Transverse colon (tissue), 4 donors: ENCODE measurements at regions not wholly inside any gene's neighbourhood (a gene's known extent, or its start where the extent isn't known, plus 50 kb on each side); places are given as distances from the start of the nearest gene placed in this dataset.

ENCODE experiments used
- DNase-seq: peaks from one replicate; pipeline ENCODE4 v3.0.0-alpha.2; 2019
- H3K27ac ChIP-seq, 4 donors: fragments of 200-600 bp; sonication (generic); 2 replicates each; pipeline ENCODE4 v1.5.1; 2016 to 2018; ENCODE audit warnings: inconsistent platforms in 4 of 4
- H3K27me3 ChIP-seq: fragments of 200-600 bp; sonication (generic); 2 replicates; pipeline ENCODE4 v1.5.1; 2017; ENCODE audit warnings: inconsistent platforms
- H3K36me3 ChIP-seq, 4 donors: fragments of 200-600 bp; sonication (generic); 2 replicates each; pipeline ENCODE4 v1.5.1; 2017 to 2019; ENCODE audit warnings: inconsistent platforms in 4 of 4
- H3K4me1 ChIP-seq, 4 donors: fragments of 200-600 bp; sonication (generic); 2 replicates each; pipeline ENCODE4 v1.5.1; 2017 to 2020; ENCODE audit warnings: inconsistent platforms in 4 of 4
- H3K4me3 ChIP-seq, 4 donors: fragments of 200-600 bp; sonication (generic); 1 replicate in 1 of 4; 2 replicates in 3 of 4; pipeline versions ENCODE4 v1.5.1 to v1.6.1; 2017 to 2019; ENCODE audit warnings: inconsistent platforms in 4 of 4
- H3K9me3 ChIP-seq, 2 donors: fragments of 200-600 bp; sonication (generic); 2 replicates each; pipeline ENCODE4 v1.5.1; 2017 to 2019; ENCODE audit warnings: inconsistent platforms in 2 of 2
- EP300 ChIP-seq: sonication (generic); formaldehyde crosslinking; IDR thresholded peaks from one replicate; pipeline ENCODE4 v1.6.1; 2017; ENCODE audit warnings: antibody characterized with exemption, low read depth
- POLR2A ChIP-seq: fragments of 450-650 bp; IDR thresholded peaks from one replicate; pipeline ENCODE4 v1.6.1; 2016; ENCODE audit warnings: antibody characterized with exemption, mild to moderate bottlenecking, moderate library complexity
- POLR2AphosphoS5 ChIP-seq, 3 donors: sonication (generic); formaldehyde crosslinking; IDR thresholded peaks; one replicate each; pipeline ENCODE4 v1.6.1; 2016; ENCODE audit warnings: antibody characterized with exemption in 3 of 3
- WGBS, 2 donors: methylation state at CpG; one replicate each; pipeline ENCODE4 v1.1.5; 2018; ENCODE audit warnings: low coverage in 1 of 2; 5-methylcytosine and 5-hydroxymethylcytosine counted together
- in situ Hi-C, 4 donors: fragments of 200-750 bp; cut with MboI; loops; one replicate each; pipeline versions ENCODE4 v1.15.0 to v1.15.1; 2017; ENCODE audit warnings: low sequenced_read_pairs in 3 of 4, low pct_ligation_motif_present in 1 of 4, low pct_unique_long_range_greater_than_20kb in 1 of 4
- intact Hi-C: fragments of 100-400 bp; cut with DNase I; formaldehyde crosslinking; loops from one replicate; pipeline ENCODE4 v1.15.1; 2023; ENCODE audit warnings: low total_unique reads
- TF ChIP-seq, protein P1 (sequence below), 5 experiments: fragments of 200-600 bp in 3 of 5; fragments of 450-650 bp in 2 of 5; sonication (generic) in 3 of 5; IDR thresholded peaks; 1 replicate in 2 of 5; 2 replicates in 3 of 5; pipeline ENCODE4 v1.5.1; 2016 to 2017; ENCODE audit warnings: antibody characterized with exemption in 5 of 5, inconsistent platforms in 3 of 5, mild to moderate bottlenecking in 2 of 5, moderate library complexity in 1 of 5

DNA sequence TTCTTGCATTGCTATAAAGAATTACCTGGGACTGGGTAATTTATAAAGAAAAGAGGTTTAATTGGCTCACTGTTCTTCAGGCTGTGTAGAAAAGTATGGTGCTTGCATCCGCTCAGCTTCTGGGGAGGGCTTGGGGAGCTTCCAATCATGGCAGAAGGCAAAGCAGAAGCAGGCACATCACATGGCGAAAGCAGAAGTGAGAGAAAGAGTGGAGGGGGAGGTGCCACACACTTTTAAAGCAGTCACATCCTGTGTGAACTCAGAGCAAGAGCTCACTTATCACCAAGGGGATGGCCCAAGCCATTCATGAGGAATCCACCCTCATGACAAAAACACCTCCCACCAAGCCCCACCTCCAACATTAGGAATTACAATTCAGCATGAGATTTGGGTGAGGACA is 303.5 kb downstream of the OTUD1 start:
- no peaks in the 10 kb centered on the region for H3K27me3 ChIP-seq
- TF ChIP-seq, protein P1, sequence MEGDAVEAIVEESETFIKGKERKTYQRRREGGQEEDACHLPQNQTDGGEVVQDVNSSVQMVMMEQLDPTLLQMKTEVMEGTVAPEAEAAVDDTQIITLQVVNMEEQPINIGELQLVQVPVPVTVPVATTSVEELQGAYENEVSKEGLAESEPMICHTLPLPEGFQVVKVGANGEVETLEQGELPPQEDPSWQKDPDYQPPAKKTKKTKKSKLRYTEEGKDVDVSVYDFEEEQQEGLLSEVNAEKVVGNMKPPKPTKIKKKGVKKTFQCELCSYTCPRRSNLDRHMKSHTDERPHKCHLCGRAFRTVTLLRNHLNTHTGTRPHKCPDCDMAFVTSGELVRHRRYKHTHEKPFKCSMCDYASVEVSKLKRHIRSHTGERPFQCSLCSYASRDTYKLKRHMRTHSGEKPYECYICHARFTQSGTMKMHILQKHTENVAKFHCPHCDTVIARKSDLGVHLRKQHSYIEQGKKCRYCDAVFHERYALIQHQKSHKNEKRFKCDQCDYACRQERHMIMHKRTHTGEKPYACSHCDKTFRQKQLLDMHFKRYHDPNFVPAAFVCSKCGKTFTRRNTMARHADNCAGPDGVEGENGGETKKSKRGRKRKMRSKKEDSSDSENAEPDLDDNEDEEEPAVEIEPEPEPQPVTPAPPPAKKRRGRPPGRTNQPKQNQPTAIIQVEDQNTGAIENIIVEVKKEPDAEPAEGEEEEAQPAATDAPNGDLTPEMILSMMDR (IDR thresholded peaks at IDR 0.05), result no peak
- TF ChIP-seq EP300, result no peak
- no peak for TF ChIP-seq POLR2A
- no peak for TF ChIP-seq POLR2AphosphoS5 (IDR thresholded peaks at IDR 0.05)
- intact Hi-C loops (no loop called here), in situ Hi-C loops (loop anchor here in 1 of 4 donors (25.0 kb wide), 1 partner anchor 95 kb away; no protein-coding TSS in a partner anchor)
- no peaks in the 10 kb centered on the region for H3K9me3 ChIP-seq
- H3K4me1 ChIP-seq, result no peaks in the 10 kb centered on the region
- H3K27ac ChIP-seq, result no peak overlapping the region
- H3K4me3 ChIP-seq, result no peak overlapping the region
- H3K36me3 ChIP-seq, result no peaks in the 10 kb centered on the region
- no peak for DNase-seq
- WGBS, 2 donors, result 90% methylated on average over 2 of the region's 2 CpGs; no CpG with 5 or more reads in 1 of the 2 donors

DNA sequence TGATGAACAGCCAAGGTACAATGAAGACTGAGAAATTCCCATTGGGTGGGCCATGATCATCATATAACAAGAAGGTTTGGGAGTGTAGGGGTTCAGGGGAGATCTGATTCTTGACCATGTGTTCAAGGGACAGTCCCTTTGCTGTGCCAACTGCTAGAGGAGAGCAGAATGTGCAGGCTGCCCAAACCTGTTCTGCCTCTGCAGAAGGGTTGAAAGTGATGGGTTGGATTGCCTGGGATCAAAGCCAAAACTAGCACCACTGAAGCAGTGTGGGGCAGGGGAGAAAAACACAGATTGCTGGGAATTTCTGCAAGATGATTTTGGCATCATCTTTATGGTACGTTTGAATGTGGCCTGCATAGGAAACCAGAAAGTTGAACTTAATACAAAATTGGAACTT is 303.9 kb downstream of the OTUD1 start:
- intact Hi-C loops, result no loop called here
- no peaks in the 10 kb centered on the region for H3K9me3 ChIP-seq
- H3K36me3 ChIP-seq, result no peaks in the 10 kb centered on the region
- H3K27me3 ChIP-seq, result no peaks in the 10 kb centered on the region
- no peak for TF ChIP-seq POLR2AphosphoS5 (IDR thresholded peaks at IDR 0.05)
- no peak for TF ChIP-seq POLR2A
- TF ChIP-seq, protein P1 (IDR thresholded peaks at IDR 0.05), result no peak
- no peak overlapping the region for H3K27ac ChIP-seq
- WGBS, 2 donors, result 46 to 50% methylated on average over 1 of the region's 1 CpG
- no peak for DNase-seq
- in situ Hi-C loops, result loop anchor here in 1 of 4 donors (25.0 kb wide), 1 partner anchor 94 kb away; no protein-coding TSS in a partner anchor
- H3K4me1 ChIP-seq, result no peaks in the 10 kb centered on the region
- H3K4me3 ChIP-seq, result no peak overlapping the region

DNA sequence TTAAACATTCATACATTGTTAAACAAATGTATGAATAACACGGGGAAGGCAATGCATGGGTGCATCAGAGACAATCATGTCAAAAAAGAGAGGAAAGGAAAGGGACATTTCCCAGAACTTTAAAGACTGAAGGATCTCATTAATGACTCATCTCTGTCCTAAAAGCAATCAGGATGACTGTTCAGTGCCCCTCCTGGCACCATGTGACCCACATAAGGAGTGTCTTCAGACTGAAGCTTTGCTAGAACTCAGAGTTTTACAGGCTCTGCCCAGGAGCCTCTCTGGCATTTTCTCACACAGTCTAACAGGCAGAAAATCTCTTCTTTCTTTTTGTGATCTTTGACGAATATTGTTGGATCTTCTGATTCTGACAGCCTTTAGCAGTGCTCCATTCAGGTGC is 315.3 kb downstream of the OTUD1 start:
- no peak for DNase-seq
- Histone ChIP-seq H3K9me3 (no peaks in the 10 kb centered on the region), H3K4me3 (no peak overlapping the region), H3K36me3 (no peaks in the 10 kb centered on the region), H3K27ac (no peak overlapping the region), H3K27me3 (no peaks in the 10 kb centered on the region), H3K4me1 (no peaks in the 10 kb centered on the region)
- TF ChIP-seq POLR2A (no peak), EP300 (no peak), POLR2AphosphoS5 (IDR thresholded peaks at IDR 0.05) (no peak)
- TF ChIP-seq, protein P1 (IDR thresholded peaks at IDR 0.05), result no peak
- 20 to 47% methylated on average over 2 of the region's 2 CpGs for WGBS, 2 donors
- in situ Hi-C loops (no loop called here), intact Hi-C loops (no loop called here)

DNA sequence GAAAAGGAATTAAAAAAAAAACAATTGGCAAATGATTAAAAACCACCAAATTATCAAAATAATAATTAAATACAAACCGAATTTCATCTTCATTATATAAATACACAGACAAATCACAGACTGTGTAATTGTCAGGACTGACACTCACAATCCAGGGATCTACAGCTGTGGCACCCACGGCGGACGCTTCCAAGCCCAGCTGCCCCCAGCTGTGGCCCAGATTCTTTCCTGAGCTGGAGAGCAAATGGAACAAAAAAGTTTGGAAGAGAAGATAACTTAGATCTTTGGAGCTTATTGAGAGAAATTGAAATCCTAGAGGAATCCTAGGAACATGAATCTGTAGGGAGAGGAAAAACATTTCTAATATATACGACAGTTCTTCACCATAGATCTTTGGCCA is 316.1 kb downstream of the OTUD1 start:
- no peak overlapping the region for H3K27ac ChIP-seq
- WGBS, 2 donors, result 58 to 64% methylated on average over 5 of the region's 5 CpGs
- TF ChIP-seq POLR2A (no peak), POLR2AphosphoS5 (IDR thresholded peaks at IDR 0.05) (no peak), EP300 (no peak)
- TF ChIP-seq, protein P1 (IDR thresholded peaks at IDR 0.05), result no peak

More for the DNA sequence above, 316.1 kb downstream of the OTUD1 start:
- Histone ChIP-seq H3K27me3 (no peaks in the 10 kb centered on the region), H3K9me3 (no peaks in the 10 kb centered on the region), H3K4me1 (no peaks in the 10 kb centered on the region), H3K36me3 (no peaks in the 10 kb centered on the region), H3K4me3 (no peak overlapping the region)
- intact Hi-C loops, result no loop called here
- DNase-seq, result no peak
- in situ Hi-C loops, result no loop called here
